GM19238 (cell line): ENCODE measurements at regions not wholly inside any gene's neighbourhood (a gene's known extent, or its start where the extent isn't known, plus 50 kb on each side); places are given as distances from the start of the nearest gene placed in this dataset.

Source experiments
- DNase-seq: peaks from one replicate; pipeline ENCODE4 v3.0.0; 2011; ENCODE audit warnings: low spot score; ENCODE audit not compliant: insufficient read length

- DNase-seq: no peak
These were observed 592.6 kb downstream of the TBC1D4 start for GRCh38 chr13:74889321-74889720.

- no peak for DNase-seq
These were observed 595.5 kb downstream of the TBC1D4 start for GRCh38 chr13:74886502-74886901.

GRCh38 chr13:74883834-74884233, 598.1 kb downstream of the TBC1D4 start:
- DNase-seq: no peak

GRCh38 chr13:74871369-74872070, 610.4 kb downstream of the TBC1D4 start:
- no peak for DNase-seq

- no peak for DNase-seq
These were observed 611.1 kb downstream of the TBC1D4 start for GRCh38 chr13:74870865-74871264.

- DNase-seq: no peak
These were observed 612.1 kb downstream of the TBC1D4 start for GRCh38 chr13:74869846-74870245.

GRCh38 chr13:74868049-74868448, 613.9 kb downstream of the TBC1D4 start:
- no peak for DNase-seq

- no peak for DNase-seq
These were observed 614.5 kb downstream of the TBC1D4 start for GRCh38 chr13:74867460-74867859.

GRCh38 chr13:74866101-74866500, 615.9 kb downstream of the TBC1D4 start:
- DNase-seq: no peak

GRCh38 chr13:74865656-74866055, 616.3 kb downstream of the TBC1D4 start:
- DNase-seq: no peak

GRCh38 chr13:74860789-74861188, 621.2 kb downstream of the TBC1D4 start:
- DNase-seq: no peak

GRCh38 chr13:74850893-74851292, 631.1 kb downstream of the TBC1D4 start:
- no peak for DNase-seq

- no peak for DNase-seq
These were observed 634.0 kb downstream of the TBC1D4 start for GRCh38 chr13:74847966-74848365.

GRCh38 chr13:74845806-74846205, 636.2 kb downstream of the TBC1D4 start:
- no peak for DNase-seq

GRCh38 chr13:74841651-74842050, 640.3 kb downstream of the TBC1D4 start:
- no peak for DNase-seq

- DNase-seq: no peak
These were observed 640.8 kb downstream of the TBC1D4 start for GRCh38 chr13:74841123-74841522.

GRCh38 chr13:74839656-74840055, 642.3 kb downstream of the TBC1D4 start:
- DNase-seq: no peak

GRCh38 chr13:74838096-74838495, 643.9 kb downstream of the TBC1D4 start:
- DNase-seq: no peak

GRCh38 chr13:74836628-74837027, 645.3 kb downstream of the TBC1D4 start:
- no peak for DNase-seq

- no peak for DNase-seq
These were observed 646.4 kb downstream of the TBC1D4 start for GRCh38 chr13:74835579-74835978.

GRCh38 chr13:74825938-74826246, 656.1 kb downstream of the TBC1D4 start:
- no peak for DNase-seq

GRCh38 chr13:74825152-74825937, 656.6 kb downstream of the TBC1D4 start:
- no peak for DNase-seq

- DNase-seq: no peak
These were observed 661.2 kb downstream of the TBC1D4 start for GRCh38 chr13:74820809-74821208.
